ENCODE measurements at regions not wholly inside any gene's neighbourhood (a gene's known extent, or its start where the extent isn't known, plus 50 kb on each side); places are given as distances from the start of the nearest gene placed in this dataset.

- Histone ChIP-seq H3K36me3 (no peaks in the 10 kb centered on the region), H3K27me3 (no peaks in the 10 kb centered on the region), H3K27ac (no peak overlapping the region), H3K4me1 (no peaks in the 10 kb centered on the region), H3K4me3 (no peak overlapping the region), H3K9me3 (no peaks in the 10 kb centered on the region)
- TF ChIP-seq POLR2A (IDR thresholded peaks at IDR 0.05) (no peak), CTCF (IDR thresholded peaks at IDR 0.05) (no peak)
- no peak for DNase-seq
Measured at GRCh38 chr2:66273933-66274490, 160.9 kb upstream of the MEIS1 start.

GRCh38 chr2:66272751-66273150 is 162.2 kb upstream of the MEIS1 start:
- H3K27ac ChIP-seq: no peak overlapping the region
- no peak overlapping the region for H3K4me3 ChIP-seq
- no peaks in the 10 kb centered on the region for H3K4me1 ChIP-seq
- TF ChIP-seq CTCF (IDR thresholded peaks at IDR 0.05): no peak
- TF ChIP-seq POLR2A (IDR thresholded peaks at IDR 0.05): no peak
- no peaks in the 10 kb centered on the region for H3K9me3 ChIP-seq
- no peak for DNase-seq
- H3K27me3 ChIP-seq: no peaks in the 10 kb centered on the region
- H3K36me3 ChIP-seq: no peaks in the 10 kb centered on the region

- no peaks in the 10 kb centered on the region for H3K4me1 ChIP-seq
- H3K27ac ChIP-seq: no peak overlapping the region
- no peak for DNase-seq
- H3K27me3 ChIP-seq: no peaks in the 10 kb centered on the region
- no peaks in the 10 kb centered on the region for H3K36me3 ChIP-seq
- no peak for TF ChIP-seq POLR2A (IDR thresholded peaks at IDR 0.05)
- TF ChIP-seq CTCF (IDR thresholded peaks at IDR 0.05): no peak
- no peak overlapping the region for H3K4me3 ChIP-seq
- H3K9me3 ChIP-seq: no peaks in the 10 kb centered on the region
Measured at GRCh38 chr2:66271777-66272176, 163.1 kb upstream of the MEIS1 start.

GRCh38 chr2:66270247-66270646 is 164.7 kb upstream of the MEIS1 start:
- H3K36me3 ChIP-seq: no peaks in the 10 kb centered on the region
- no peak for DNase-seq
- H3K4me3 ChIP-seq: no peak overlapping the region
- no peaks in the 10 kb centered on the region for H3K9me3 ChIP-seq
- TF ChIP-seq POLR2A (IDR thresholded peaks at IDR 0.05) (no peak), CTCF (IDR thresholded peaks at IDR 0.05) (no peak)
- no peak overlapping the region for H3K27ac ChIP-seq
- H3K4me1 ChIP-seq: no peaks in the 10 kb centered on the region
- no peaks in the 10 kb centered on the region for H3K27me3 ChIP-seq

GRCh38 chr2:66269166-66269565 is 165.8 kb upstream of the MEIS1 start:
- DNase-seq: no peak
- Histone ChIP-seq H3K27me3 (no peaks in the 10 kb centered on the region), H3K4me1 (no peaks in the 10 kb centered on the region), H3K4me3 (no peak overlapping the region), H3K27ac (no peak overlapping the region), H3K9me3 (no peaks in the 10 kb centered on the region), H3K36me3 (no peaks in the 10 kb centered on the region)
- TF ChIP-seq POLR2A (IDR thresholded peaks at IDR 0.05): no peak
- TF ChIP-seq CTCF (IDR thresholded peaks at IDR 0.05): no peak

- H3K4me3 ChIP-seq: no peak overlapping the region
- DNase-seq: no peak
- H3K9me3 ChIP-seq: no peaks in the 10 kb centered on the region
- H3K4me1 ChIP-seq: no peaks in the 10 kb centered on the region
- H3K27ac ChIP-seq: no peak overlapping the region
- TF ChIP-seq POLR2A (IDR thresholded peaks at IDR 0.05) (no peak), CTCF (IDR thresholded peaks at IDR 0.05) (no peak)
- H3K27me3 ChIP-seq: no peaks in the 10 kb centered on the region
- H3K36me3 ChIP-seq: no peaks in the 10 kb centered on the region
Measured at GRCh38 chr2:66268756-66269155, 166.2 kb upstream of the MEIS1 start.

All from Peyer's patch (tissue), 4 donors.